K562 (cell line): ENCODE measurements at regions not wholly inside any gene's neighbourhood (a gene's known extent, or its start where the extent isn't known, plus 50 kb on each side); places are given as distances from the start of the nearest gene placed in this dataset.

Experiments used
- BRF2 ChIP-seq: IDR thresholded peaks from 3 replicates; pipeline ENCODE4 v1.6.1; 2011; ENCODE audit warnings: borderline replicate concordance, mild to moderate bottlenecking; ENCODE audit not compliant: insufficient read length, insufficient read depth
- HMGN3 ChIP-seq: IDR thresholded peaks from 2 replicates; pipeline ENCODE4 v1.6.1; 2011; ENCODE audit warnings: borderline replicate concordance, low read depth, mild to moderate bottlenecking, mixed read lengths, low read length; ENCODE audit not compliant: insufficient read length; ENCODE audit errors: extremely low read depth
- MTA2 ChIP-seq: fragments of 450-650 bp; IDR thresholded peaks from 2 replicates; pipeline ENCODE4 v1.6.1; 2016; ENCODE audit warnings: low read depth
- PCBP1 ChIP-seq: fragments of 200-400 bp; formaldehyde crosslinking; IDR thresholded peaks from 2 replicates; pipeline ENCODE4 v1.6.1; 2018; ENCODE audit warnings: mild to moderate bottlenecking, low read depth, low read length; ENCODE audit not compliant: poor library complexity, severe bottlenecking
- POLR2A ChIP-seq: fragments of 450-650 bp; conservative IDR thresholded peaks from 2 replicates; pipeline ENCODE4 v1.6.1; 2016
- PREB ChIP-seq: sonication (generic); formaldehyde crosslinking; IDR thresholded peaks from 2 replicates; pipeline ENCODE4 v1.8.1; 2023; ENCODE audit warnings: mild to moderate bottlenecking, missing genetic modification reagents
- SMARCC2 ChIP-seq: fragments of 450-650 bp; IDR thresholded peaks from 2 replicates; pipeline ENCODE4 v1.6.1; 2017; ENCODE audit warnings: antibody characterized with exemption, moderate library complexity, mild to moderate bottlenecking, low read depth
- SP1 ChIP-seq: sonication (generic); formaldehyde crosslinking; IDR thresholded peaks from 2 replicates; pipeline ENCODE4 v1.8.1; 2022; ENCODE audit warnings: mild to moderate bottlenecking, missing genetic modification reagents
- SRSF1 ChIP-seq: fragments of 200-400 bp; formaldehyde crosslinking; IDR thresholded peaks from 2 replicates; pipeline ENCODE4 v1.6.1; 2017; ENCODE audit warnings: mild to moderate bottlenecking, low read depth, low read length, moderate library complexity
- USF2 ChIP-seq: sonication (generic); formaldehyde crosslinking; IDR thresholded peaks from 2 replicates; pipeline ENCODE4 v1.5.0; 2020; ENCODE audit warnings: missing genetic modification reagents
- ZNF184 ChIP-seq: sonication (generic); formaldehyde crosslinking; IDR thresholded peaks from 2 replicates; pipeline ENCODE4 v1.5.0; 2020; ENCODE audit warnings: missing genetic modification reagents
- TF ChIP-seq, protein P1 (sequence below): fragments of 250-450 bp; sonication (Bioruptor Pico); IDR thresholded peaks from 2 replicates; pipeline ENCODE4 v1.8.0; 2021; ENCODE audit warnings: mild to moderate bottlenecking, moderate library complexity
- TF ChIP-seq, protein P2 (sequence below), 3 experiments: IDR thresholded peaks in 2 of 3; conservative IDR thresholded peaks in 1 of 3; 2 replicates each; pipeline ENCODE4 v1.5.1; 2011 to 2012; ENCODE audit warnings: low read length in 3 of 3, mild to moderate bottlenecking in 3 of 3, control low read depth in 2 of 3, improper control_type of control experiment in 1 of 3, inconsistent platforms in 1 of 3, low read depth in 1 of 3, mixed read lengths in 1 of 3, moderate library complexity in 1 of 3; ENCODE audit not compliant: insufficient read depth in 2 of 3

GRCh38 chr6:1075444-1075843 is 236.5 kb upstream of the FOXQ1 start:
- TF ChIP-seq SRSF1: no peak
- no peak for TF ChIP-seq PCBP1
- TF ChIP-seq POLR2A: no peak
- TF ChIP-seq, protein P1, sequence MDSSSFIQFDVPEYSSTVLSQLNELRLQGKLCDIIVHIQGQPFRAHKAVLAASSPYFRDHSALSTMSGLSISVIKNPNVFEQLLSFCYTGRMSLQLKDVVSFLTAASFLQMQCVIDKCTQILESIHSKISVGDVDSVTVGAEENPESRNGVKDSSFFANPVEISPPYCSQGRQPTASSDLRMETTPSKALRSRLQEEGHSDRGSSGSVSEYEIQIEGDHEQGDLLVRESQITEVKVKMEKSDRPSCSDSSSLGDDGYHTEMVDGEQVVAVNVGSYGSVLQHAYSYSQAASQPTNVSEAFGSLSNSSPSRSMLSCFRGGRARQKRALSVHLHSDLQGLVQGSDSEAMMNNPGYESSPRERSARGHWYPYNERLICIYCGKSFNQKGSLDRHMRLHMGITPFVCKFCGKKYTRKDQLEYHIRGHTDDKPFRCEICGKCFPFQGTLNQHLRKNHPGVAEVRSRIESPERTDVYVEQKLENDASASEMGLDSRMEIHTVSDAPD (CRISPR knock-in tag): no peak
- no peak for TF ChIP-seq USF2
- no peak for TF ChIP-seq SP1 (CRISPR knock-in tag)
- TF ChIP-seq, protein P2, sequence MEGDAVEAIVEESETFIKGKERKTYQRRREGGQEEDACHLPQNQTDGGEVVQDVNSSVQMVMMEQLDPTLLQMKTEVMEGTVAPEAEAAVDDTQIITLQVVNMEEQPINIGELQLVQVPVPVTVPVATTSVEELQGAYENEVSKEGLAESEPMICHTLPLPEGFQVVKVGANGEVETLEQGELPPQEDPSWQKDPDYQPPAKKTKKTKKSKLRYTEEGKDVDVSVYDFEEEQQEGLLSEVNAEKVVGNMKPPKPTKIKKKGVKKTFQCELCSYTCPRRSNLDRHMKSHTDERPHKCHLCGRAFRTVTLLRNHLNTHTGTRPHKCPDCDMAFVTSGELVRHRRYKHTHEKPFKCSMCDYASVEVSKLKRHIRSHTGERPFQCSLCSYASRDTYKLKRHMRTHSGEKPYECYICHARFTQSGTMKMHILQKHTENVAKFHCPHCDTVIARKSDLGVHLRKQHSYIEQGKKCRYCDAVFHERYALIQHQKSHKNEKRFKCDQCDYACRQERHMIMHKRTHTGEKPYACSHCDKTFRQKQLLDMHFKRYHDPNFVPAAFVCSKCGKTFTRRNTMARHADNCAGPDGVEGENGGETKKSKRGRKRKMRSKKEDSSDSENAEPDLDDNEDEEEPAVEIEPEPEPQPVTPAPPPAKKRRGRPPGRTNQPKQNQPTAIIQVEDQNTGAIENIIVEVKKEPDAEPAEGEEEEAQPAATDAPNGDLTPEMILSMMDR (IDR thresholded peaks at IDR 0.05 in 2 of 3, conservative IDR thresholded peaks at IDR 0.05 in 1 of 3; ENCODE audit: insufficient read depth in 2 of 3, low read depth in 1 of 3, low read length in 3 of 3): no peak
- TF ChIP-seq PREB (CRISPR knock-in tag): no peak
- TF ChIP-seq BRF2: no peak
- no peak for TF ChIP-seq MTA2
- no peak for TF ChIP-seq ZNF184 (CRISPR knock-in tag)
- no peak for TF ChIP-seq HMGN3
- no peak for TF ChIP-seq SMARCC2
